Keratinocyte (primary cell): ENCODE measurements at regions not wholly inside any gene's neighbourhood (a gene's known extent, or its start where the extent isn't known, plus 50 kb on each side); places are given as distances from the start of the nearest gene placed in this dataset.
A peak's percentile ranks its signal among the peaks of the same experiment; 100 is the strongest.

ENCODE experiments used
- DNase-seq: peaks from one replicate; pipeline ENCODE4 v3.0.0-alpha.2; 2011; ENCODE audit warnings: low read depth, missing footprints, low spot score
- FAIRE-seq: peaks from 2 replicates; lab custom pipeline; 2011; peaks lifted over from hg19 to GRCh38; lab: Jason Lieb, UNC
- H2AFZ ChIP-seq: 2 replicates; pipeline ENCODE4 v1.6.0; 2012; ENCODE audit warnings: low read length, control low read depth, inconsistent platforms; ENCODE audit not compliant: control insufficient read depth
- H3K27ac ChIP-seq: 2 replicates; pipeline ENCODE4 v1.5.1; 2011; ENCODE audit warnings: low read length; ENCODE audit not compliant: control insufficient read depth, insufficient read depth
- H3K27me3 ChIP-seq: 3 replicates; pipeline ENCODE4 v1.6.0; 2011; ENCODE audit warnings: low read length; ENCODE audit not compliant: control insufficient read depth, insufficient read depth; ENCODE audit errors: extremely low read depth
- H3K36me3 ChIP-seq, 2 experiments: 2 replicates in 1 of 2; 3 replicates in 1 of 2; pipeline ENCODE4 v1.5.1; 2011; ENCODE audit warnings: low read length in 2 of 2, mild to moderate bottlenecking in 1 of 2; ENCODE audit not compliant: control insufficient read depth in 2 of 2, insufficient read depth in 2 of 2; ENCODE audit errors: extremely low read depth in 1 of 2
- H3K4me1 ChIP-seq: 3 replicates; pipeline ENCODE4 v1.5.1; 2011; ENCODE audit warnings: low read length; ENCODE audit not compliant: control insufficient read depth, insufficient read depth; ENCODE audit errors: extremely low read depth
- H3K4me2 ChIP-seq: 3 replicates; pipeline ENCODE4 v1.6.0; 2011; ENCODE audit warnings: low read depth, low read length; ENCODE audit not compliant: control insufficient read depth, insufficient read depth; ENCODE audit errors: extremely low read depth
- H3K4me3 ChIP-seq, 3 experiments: fragments of 200-600 bp in 1 of 3; sonication (generic) in 1 of 3; 2 replicates in 2 of 3; 3 replicates in 1 of 3; pipeline ENCODE4 v1.5.1; 2011 to 2016; ENCODE audit warnings: low read length in 3 of 3, mild to moderate bottlenecking in 3 of 3, control low read depth in 2 of 3, inconsistent platforms in 1 of 3, low read depth in 1 of 3, mixed read lengths in 1 of 3, mixed run types in 1 of 3, moderate library complexity in 1 of 3; ENCODE audit not compliant: control insufficient read depth in 2 of 3, insufficient read depth in 2 of 3; ENCODE audit errors: extremely low read depth in 1 of 3
- H3K79me2 ChIP-seq: 2 replicates; pipeline ENCODE4 v1.6.0; 2012; ENCODE audit warnings: low read length; ENCODE audit not compliant: control insufficient read depth, insufficient read depth
- H3K9ac ChIP-seq: 3 replicates; pipeline ENCODE4 v1.6.0; 2011; ENCODE audit warnings: low read length; ENCODE audit not compliant: control insufficient read depth, insufficient read depth; ENCODE audit errors: extremely low read depth
- H3K9me1 ChIP-seq: 3 replicates; pipeline ENCODE4 v1.6.0; 2011; ENCODE audit warnings: low read length; ENCODE audit not compliant: control insufficient read depth, insufficient read depth; ENCODE audit errors: extremely low read depth
- H3K9me3 ChIP-seq: 2 replicates; pipeline ENCODE4 v1.5.1; 2012; ENCODE audit warnings: low read depth, low read length; ENCODE audit not compliant: control insufficient read depth
- H4K20me1 ChIP-seq: 3 replicates; pipeline ENCODE4 v1.6.0; 2011; ENCODE audit warnings: low read length; ENCODE audit not compliant: control insufficient read depth, insufficient read depth; ENCODE audit errors: extremely low read depth
- CTCF ChIP-seq, 3 experiments: IDR thresholded peaks in 1 of 3; conservative IDR thresholded peaks in 1 of 3; optimal IDR thresholded peaks in 1 of 3; 2 replicates in 2 of 3; 3 replicates in 1 of 3; pipeline versions ENCODE3 to v1.5.1; 2011; ENCODE audit warnings: low read length in 3 of 3, mild to moderate bottlenecking in 3 of 3, moderate library complexity in 2 of 3, control low read depth in 1 of 3, inconsistent platforms in 1 of 3; ENCODE audit not compliant: insufficient read depth in 2 of 3; ENCODE audit errors: extremely low read depth in 1 of 3
- EZH2 ChIP-seq: IDR thresholded peaks from one replicate; pipeline ENCODE4 v1.6.1; 2012; ENCODE audit warnings: inconsistent platforms, mild to moderate bottlenecking, low read length, moderate library complexity
- dilution Hi-C: fragments of 300-500 bp; cut with MboI; formaldehyde crosslinking; loops from one replicate; pipeline ENCODE4 v1.7.0; 2020; ENCODE audit warnings: low sequenced_read_pairs; ENCODE audit not compliant: extremely low pct_ligation_motif_present

GRCh38 chr3:67920969-67921368 is 266.6 kb upstream of the SUCLG2 start:
- no peak overlapping the region for H3K9ac ChIP-seq
- no peaks in the 10 kb centered on the region for H3K27me3 ChIP-seq
- no peaks in the 10 kb centered on the region for H3K9me3 ChIP-seq
- peak overlapping the region; percentile 19 for H2AFZ ChIP-seq
- H3K79me2 ChIP-seq: no peaks in the 10 kb centered on the region
- no peaks in the 10 kb centered on the region for H3K4me1 ChIP-seq
- FAIRE-seq (no peak), DNase-seq (no peak)
- no peaks in the 10 kb centered on the region for H3K36me3 ChIP-seq
- TF ChIP-seq CTCF (optimal IDR thresholded peaks at IDR 0.05 in 1 of 3, IDR thresholded peaks at IDR 0.05 in 1 of 3, conservative IDR thresholded peaks at IDR 0.05 in 1 of 3; ENCODE audit: extremely low read depth in 1 of 3, insufficient read depth in 2 of 3, low read length in 3 of 3) (no peak), EZH2 (no peak)
- H3K27ac ChIP-seq: no peak overlapping the region
- H3K9me1 ChIP-seq: no peaks in the 10 kb centered on the region
- H3K4me2 ChIP-seq: peak overlapping the region; percentile 2
- dilution Hi-C loops: no loop called here
- H4K20me1 ChIP-seq: no peaks in the 10 kb centered on the region
- H3K4me3 ChIP-seq: no peak overlapping the region

GRCh38 chr3:67920311-67920710 is 265.9 kb upstream of the SUCLG2 start:
- Histone ChIP-seq H3K27ac (no peak overlapping the region), H3K9ac (no peak overlapping the region), H3K4me1 (no peaks in the 10 kb centered on the region), H3K36me3 (no peaks in the 10 kb centered on the region), H3K79me2 (no peaks in the 10 kb centered on the region), H3K4me3 (no peak overlapping the region), H3K4me2 (no peak overlapping the region), H3K9me1 (no peaks in the 10 kb centered on the region), H2AFZ (no peak overlapping the region), H3K9me3 (no peaks in the 10 kb centered on the region), H4K20me1 (no peaks in the 10 kb centered on the region), H3K27me3 (no peaks in the 10 kb centered on the region)
- dilution Hi-C loops: no loop called here
- FAIRE-seq: no peak
- TF ChIP-seq CTCF (optimal IDR thresholded peaks at IDR 0.05 in 1 of 3, IDR thresholded peaks at IDR 0.05 in 1 of 3, conservative IDR thresholded peaks at IDR 0.05 in 1 of 3; ENCODE audit: extremely low read depth in 1 of 3, insufficient read depth in 2 of 3, low read length in 3 of 3) (no peak), EZH2 (no peak)
- DNase-seq: no peak
